ENCODE measurements at regions not wholly inside any gene's neighbourhood (a gene's known extent, or its start where the extent isn't known, plus 50 kb on each side); places are given as distances from the start of the nearest gene placed in this dataset.

DNA sequence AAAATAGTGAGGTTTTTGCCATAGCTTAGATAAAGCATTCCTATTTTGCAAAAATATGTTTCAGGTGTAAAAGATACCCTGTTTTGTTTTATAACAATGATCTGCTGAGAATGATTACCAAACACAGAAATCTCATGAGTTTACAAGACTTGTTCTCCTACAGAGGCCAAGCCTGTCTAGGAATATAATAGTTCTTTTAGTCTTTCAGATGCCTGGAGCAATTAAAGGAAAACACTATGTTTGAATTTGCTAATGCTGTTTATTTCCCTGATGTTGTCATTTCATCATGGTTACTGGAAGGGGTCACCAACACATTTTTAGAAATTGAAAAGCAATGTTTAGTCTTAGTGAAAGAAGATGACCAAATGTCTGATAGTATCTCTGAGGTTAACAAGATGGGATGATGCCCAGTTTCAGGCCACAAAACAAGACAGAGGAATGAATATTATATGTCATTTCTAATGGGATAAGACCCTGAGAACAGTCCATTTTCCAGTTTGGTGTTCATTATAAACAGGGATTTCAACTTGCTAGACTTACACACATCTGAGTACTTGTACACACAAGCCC is 559.9 kb downstream of the INHBA start:
- Mint-ChIP-seq H3K4me3 (no peak overlapping the region), H3K27ac (no peak overlapping the region), H3K27me3 (no peaks in the 10 kb centered on the region), H3K4me1 (no peaks in the 10 kb centered on the region), H3K9me3 (peaks cover 8% of the 10 kb centered on the region), H3K36me3 (ENCODE audit: low read depth) (no peaks in the 10 kb centered on the region)
- no peak for ATAC-seq (replicated peaks)

DNA sequence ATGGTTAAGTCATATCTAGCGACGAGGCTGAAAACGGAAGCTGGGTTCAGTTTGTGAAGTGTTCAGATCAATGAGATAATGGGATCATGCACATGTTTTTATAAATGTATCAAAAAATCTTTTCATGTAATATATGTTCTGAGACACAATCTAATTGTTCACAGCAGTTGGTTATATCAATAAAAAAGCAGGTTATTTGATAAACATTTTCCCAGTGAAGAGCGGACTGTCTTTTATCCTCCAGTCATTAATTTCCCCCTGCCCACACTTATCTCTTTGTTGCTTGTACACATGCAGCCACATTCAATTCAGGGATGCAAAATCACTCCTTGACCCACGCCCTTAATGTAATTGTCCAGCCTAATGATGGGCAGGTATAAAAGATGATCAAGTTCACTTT is 563.1 kb downstream of the INHBA start:
- Mint-ChIP-seq H3K9me3 (no peaks in the 10 kb centered on the region), H3K27ac (no peak overlapping the region), H3K36me3 (ENCODE audit: low read depth) (no peaks in the 10 kb centered on the region)

GRCh38 chr7:41136551-41136950 is 566.3 kb downstream of the INHBA start:
- no peak for ATAC-seq (replicated peaks)
- Mint-ChIP-seq H3K27ac (no peak overlapping the region), H3K4me1 (no peaks in the 10 kb centered on the region), H3K9me3 (no peaks in the 10 kb centered on the region), H3K4me3 (no peak overlapping the region), H3K36me3 (ENCODE audit: low read depth) (no peaks in the 10 kb centered on the region), H3K27me3 (no peaks in the 10 kb centered on the region)

More for the DNA sequence above, 563.1 kb downstream of the INHBA start:
- no peak for ATAC-seq (replicated peaks)
- Mint-ChIP-seq H3K4me3 (no peak overlapping the region), H3K4me1 (no peaks in the 10 kb centered on the region), H3K27me3 (no peaks in the 10 kb centered on the region)

GRCh38 chr7:41135511-41135910 is 567.4 kb downstream of the INHBA start:
- no peak for ATAC-seq (replicated peaks)
- Mint-ChIP-seq H3K27me3 (no peaks in the 10 kb centered on the region), H3K4me3 (no peak overlapping the region), H3K27ac (no peak overlapping the region), H3K9me3 (no peaks in the 10 kb centered on the region), H3K36me3 (ENCODE audit: low read depth) (no peaks in the 10 kb centered on the region), H3K4me1 (no peaks in the 10 kb centered on the region)

- Mint-ChIP-seq H3K27ac (no peak overlapping the region), H3K27me3 (no peaks in the 10 kb centered on the region), H3K9me3 (no peaks in the 10 kb centered on the region), H3K36me3 (ENCODE audit: low read depth) (no peaks in the 10 kb centered on the region), H3K4me1 (no peaks in the 10 kb centered on the region), H3K4me3 (no peak overlapping the region)
- no peak for ATAC-seq (replicated peaks)
These were observed 568.3 kb downstream of the INHBA start for GRCh38 chr7:41134300-41135255.

- Mint-ChIP-seq H3K36me3 (ENCODE audit: low read depth) (no peaks in the 10 kb centered on the region), H3K27ac (no peak overlapping the region), H3K4me1 (no peaks in the 10 kb centered on the region), H3K9me3 (peaks cover 3% of the 10 kb centered on the region), H3K4me3 (no peak overlapping the region), H3K27me3 (no peaks in the 10 kb centered on the region)
- ATAC-seq (replicated peaks), result no peak
These were observed 569.1 kb downstream of the INHBA start for GRCh38 chr7:41133690-41134299.

- ATAC-seq (replicated peaks), result no peak
- Mint-ChIP-seq H3K4me3 (no peak overlapping the region), H3K36me3 (ENCODE audit: low read depth) (no peaks in the 10 kb centered on the region), H3K4me1 (no peaks in the 10 kb centered on the region), H3K27me3 (no peaks in the 10 kb centered on the region), H3K27ac (no peak overlapping the region), H3K9me3 (peaks cover 3% of the 10 kb centered on the region)
These were observed 570.9 kb downstream of the INHBA start for GRCh38 chr7:41131956-41132355.

DNA sequence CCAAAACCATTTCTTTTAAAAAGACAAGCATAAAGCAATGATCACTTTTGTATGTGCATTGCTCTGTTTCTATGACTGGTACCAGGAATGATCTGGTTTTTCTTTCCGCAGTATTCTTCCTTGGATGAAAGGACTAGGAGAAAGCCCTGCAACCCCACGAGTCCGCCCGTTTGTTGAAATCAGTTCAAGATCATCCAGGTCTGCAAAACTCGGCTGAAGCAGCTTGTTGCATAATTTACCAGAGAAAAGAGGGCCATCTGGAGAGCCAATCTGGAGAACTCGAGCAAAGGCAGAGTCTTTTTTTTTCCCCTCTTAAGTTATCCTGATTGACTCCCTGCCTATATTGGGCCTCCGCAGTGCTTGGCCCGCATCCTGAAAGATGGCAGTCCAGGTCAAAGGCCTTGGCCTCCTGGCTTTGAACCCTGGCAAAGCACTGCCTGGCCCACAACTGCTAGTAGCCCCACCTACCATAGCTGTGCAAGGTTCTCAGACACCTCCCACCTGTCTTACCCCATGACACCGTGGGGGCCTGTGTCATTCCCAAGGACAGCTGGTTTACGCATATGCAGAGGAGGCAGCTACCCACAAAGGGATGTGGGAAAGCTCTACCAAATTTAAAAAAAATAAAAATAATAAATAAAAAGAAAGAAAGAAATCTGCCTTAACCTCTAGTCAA is 572.2 kb downstream of the INHBA start:
- no peak overlapping the region for H3K27ac Mint-ChIP-seq
- ATAC-seq (replicated peaks), result no peak
- no peaks in the 10 kb centered on the region for H3K4me1 Mint-ChIP-seq
- H3K36me3 Mint-ChIP-seq (ENCODE audit: low read depth), result no peaks in the 10 kb centered on the region
- H3K27me3 Mint-ChIP-seq, result no peaks in the 10 kb centered on the region
- H3K4me3 Mint-ChIP-seq, result no peak overlapping the region
- peaks cover 3% of the 10 kb centered on the region for H3K9me3 Mint-ChIP-seq

GRCh38 chr7:41130086-41130485 is 572.8 kb downstream of the INHBA start:
- ATAC-seq (replicated peaks), result no peak
- H3K9me3 Mint-ChIP-seq, result peaks cover 3% of the 10 kb centered on the region
- no peak overlapping the region for H3K4me3 Mint-ChIP-seq
- no peaks in the 10 kb centered on the region for H3K27me3 Mint-ChIP-seq
- H3K4me1 Mint-ChIP-seq, result no peaks in the 10 kb centered on the region
- H3K27ac Mint-ChIP-seq, result no peak overlapping the region
- H3K36me3 Mint-ChIP-seq (ENCODE audit: low read depth), result no peaks in the 10 kb centered on the region

DNA sequence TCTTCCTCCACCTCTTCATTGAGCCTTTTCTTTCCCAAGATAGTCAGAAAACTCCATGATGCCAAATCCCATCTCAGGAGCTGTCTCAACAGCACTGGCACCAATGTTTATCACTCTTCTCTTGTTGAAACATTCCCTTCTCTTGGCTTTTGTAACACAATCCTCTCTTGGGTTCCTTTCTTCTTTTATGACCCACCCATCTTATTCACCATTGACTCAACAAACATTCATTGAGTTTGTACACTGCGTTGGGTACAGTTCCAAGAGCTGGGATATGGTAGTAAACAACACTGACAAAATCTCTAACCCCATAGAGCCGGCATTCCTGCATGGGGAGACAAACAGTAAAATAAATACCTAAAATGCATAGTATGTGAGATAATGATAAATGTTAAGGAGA is 577.5 kb downstream of the INHBA start:
- Mint-ChIP-seq H3K4me3 (no peak overlapping the region), H3K4me1 (no peaks in the 10 kb centered on the region), H3K27ac (no peak overlapping the region), H3K9me3 (peaks cover 7% of the 10 kb centered on the region), H3K27me3 (no peaks in the 10 kb centered on the region), H3K36me3 (ENCODE audit: low read depth) (no peaks in the 10 kb centered on the region)
- no peak for ATAC-seq (replicated peaks)

DNA sequence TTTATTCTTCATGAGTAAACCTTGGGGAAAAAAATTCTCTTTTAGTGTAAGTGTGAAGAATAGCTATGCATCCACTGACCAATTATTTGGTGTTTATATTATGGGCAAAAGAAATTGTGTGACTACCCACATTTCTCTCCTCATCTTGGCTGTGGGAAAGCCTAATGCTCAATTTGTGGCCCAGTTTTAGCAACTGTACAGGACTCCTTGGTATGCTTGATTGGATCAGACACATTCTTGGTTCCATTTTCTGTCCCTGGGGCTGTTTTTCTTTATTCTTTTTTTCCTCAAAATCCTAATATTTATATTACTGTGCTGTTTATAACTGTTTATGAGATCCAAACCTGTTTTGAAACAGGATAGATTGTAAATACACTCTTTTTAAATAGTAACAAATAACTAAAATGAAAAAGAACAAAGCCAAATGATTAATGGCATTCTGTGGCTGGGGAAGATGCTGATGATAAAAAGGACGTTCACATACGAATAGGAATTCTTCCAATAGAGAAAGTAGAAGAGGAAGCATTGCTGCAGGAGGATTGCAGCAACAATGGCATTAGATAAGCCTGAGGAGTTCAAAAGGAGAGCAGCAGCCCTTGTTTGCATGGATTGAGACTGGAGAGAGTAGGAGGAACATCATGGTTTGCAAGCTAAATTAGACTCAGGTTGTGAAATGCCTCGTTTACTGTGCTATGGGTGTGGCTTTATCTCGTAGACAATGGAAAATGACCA is 580.5 kb downstream of the INHBA start:
- H3K4me3 Mint-ChIP-seq, result no peak overlapping the region
- H3K9me3 Mint-ChIP-seq, result peaks cover 4% of the 10 kb centered on the region
- no peaks in the 10 kb centered on the region for H3K4me1 Mint-ChIP-seq
- no peak overlapping the region for H3K27ac Mint-ChIP-seq
- no peaks in the 10 kb centered on the region for H3K27me3 Mint-ChIP-seq
- no peaks in the 10 kb centered on the region for H3K36me3 Mint-ChIP-seq (ENCODE audit: low read depth)
- no peak for ATAC-seq (replicated peaks)

DNA sequence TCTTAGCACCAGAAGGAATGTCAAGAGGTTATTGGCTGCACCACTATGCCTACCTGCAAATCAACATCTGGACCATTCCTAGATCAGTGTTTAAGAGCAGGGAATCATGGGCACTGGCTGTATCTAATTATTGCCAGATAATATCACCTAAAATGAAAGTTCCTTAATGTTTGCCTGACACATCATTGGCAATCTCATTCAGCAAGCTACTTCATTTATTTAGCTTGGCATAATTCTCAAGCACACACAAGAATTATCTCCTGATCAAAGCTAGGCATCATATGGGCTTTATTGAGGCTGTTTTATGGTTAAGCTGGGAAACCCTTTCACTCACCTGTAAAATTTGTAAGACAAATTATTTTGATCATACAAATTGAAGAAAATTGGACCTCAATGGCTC is 581.7 kb downstream of the INHBA start:
- no peak for ATAC-seq (replicated peaks)
- H3K4me1 Mint-ChIP-seq, result no peaks in the 10 kb centered on the region
- H3K9me3 Mint-ChIP-seq, result peaks cover 4% of the 10 kb centered on the region
- no peak overlapping the region for H3K27ac Mint-ChIP-seq
- H3K36me3 Mint-ChIP-seq (ENCODE audit: low read depth), result no peaks in the 10 kb centered on the region
- no peaks in the 10 kb centered on the region for H3K27me3 Mint-ChIP-seq
- H3K4me3 Mint-ChIP-seq, result no peak overlapping the region

GRCh38 chr7:41118486-41118885 is 584.4 kb downstream of the INHBA start:
- no peaks in the 10 kb centered on the region for H3K4me1 Mint-ChIP-seq
- peaks cover 4% of the 10 kb centered on the region for H3K9me3 Mint-ChIP-seq
- ATAC-seq (replicated peaks), result no peak
- H3K36me3 Mint-ChIP-seq (ENCODE audit: low read depth), result no peaks in the 10 kb centered on the region
- H3K4me3 Mint-ChIP-seq, result no peak overlapping the region
- H3K27ac Mint-ChIP-seq, result no peak overlapping the region
- H3K27me3 Mint-ChIP-seq, result no peaks in the 10 kb centered on the region

DNA sequence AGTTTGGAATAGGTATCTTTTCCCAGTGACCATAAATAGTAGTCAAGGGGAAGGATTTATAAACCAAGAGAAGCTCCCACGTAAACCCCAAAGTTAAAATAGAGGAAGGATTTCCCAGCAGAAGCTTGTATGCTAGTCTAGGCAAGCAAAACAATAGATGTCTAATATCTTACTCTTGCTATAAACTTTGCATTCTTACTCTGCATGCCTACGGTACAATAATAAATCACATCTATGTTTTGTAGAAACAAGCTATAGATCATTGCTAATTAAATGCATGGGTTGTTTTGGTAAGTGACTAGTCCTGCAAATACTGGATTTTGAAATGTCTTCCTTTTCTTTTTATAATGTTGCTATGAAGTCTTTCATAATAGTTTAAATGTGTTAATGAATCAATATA is 585.5 kb downstream of the INHBA start:
- Mint-ChIP-seq H3K27ac (no peak overlapping the region), H3K9me3 (peaks cover under 1% of the 10 kb centered on the region), H3K4me1 (no peaks in the 10 kb centered on the region), H3K27me3 (no peaks in the 10 kb centered on the region), H3K4me3 (no peak overlapping the region), H3K36me3 (ENCODE audit: low read depth) (no peaks in the 10 kb centered on the region)
- no peak for ATAC-seq (replicated peaks)
